ENCODE measurements at regions not wholly inside any gene's neighbourhood (a gene's known extent, or its start where the extent isn't known, plus 50 kb on each side); places are given as distances from the start of the nearest gene placed in this dataset.

- TF ChIP-seq CTCF (conservative IDR thresholded peaks at IDR 0.05; ENCODE audit: low read length) (no peak), EZH2phosphoT487 (IDR thresholded peaks at IDR 0.05; ENCODE audit: borderline replicate concordance, low read depth, low read length) (no peak)
These were observed 281.7 kb upstream of the ZFHX3 start for GRCh38 chr16:73329358-73330286.

Data from OCI-LY7 (cell line).